ENCODE measurements at regions not wholly inside any gene's neighbourhood (a gene's known extent, or its start where the extent isn't known, plus 50 kb on each side); places are given as distances from the start of the nearest gene placed in this dataset.

GRCh38 chr18:24793742-24794141, 333.3 kb downstream of the HRH4 start:
- TF ChIP-seq TAF1 (IDR thresholded peaks at IDR 0.05; ENCODE audit: low read depth, low read length) (no peak), POLR2AphosphoS5 (IDR thresholded peaks at IDR 0.05; ENCODE audit: low read depth, low read length) (no peak), POLR2A (IDR thresholded peaks at IDR 0.05; ENCODE audit: low read depth, low read length) (no peak), SPI1 (IDR thresholded peaks at IDR 0.05; ENCODE audit: low read depth, low read length) (no peak), POU2F2 (IDR thresholded peaks at IDR 0.05; ENCODE audit: low read depth, low read length) (no peak), PAX5 (IDR thresholded peaks at IDR 0.05; ENCODE audit: insufficient read depth, low read length, severe bottlenecking) (no peak)
